SK-N-SH (cell line): ENCODE measurements at regions not wholly inside any gene's neighbourhood (a gene's known extent, or its start where the extent isn't known, plus 50 kb on each side); places are given as distances from the start of the nearest gene placed in this dataset.

Source experiments
- CTCF ChIA-PET: fragments of 300-600, 350-600 bp; formaldehyde crosslinking; extraction: SDS; loops from one replicate; lab custom pipeline; 2021; lab: Yijun Ruan, JAX
- POLR2A ChIA-PET: fragments of 350-600 bp; sonication (Branson Sonifier 250); formaldehyde crosslinking; extraction: SDS; loops from one replicate; lab custom pipeline; 2020; ENCODE audit warnings: antibody characterized with exemption, inconsistent platforms; lab: Yijun Ruan, JAX
- DNase-seq: peaks from one replicate; pipeline ENCODE4 v3.0.0; 2012
- H2AFZ ChIP-seq: fragments of 200-600 bp; sonication (generic); 2 replicates; pipeline ENCODE4 v1.8.1; 2016; ENCODE audit warnings: antibody characterized with exemption, mild to moderate bottlenecking, low read depth
- H3F3A ChIP-seq: fragments of 200-600 bp; sonication (generic); replicated peaks from 2 replicates; pipeline ENCODE3; 2016; ENCODE audit warnings: antibody characterized with exemption, mild to moderate bottlenecking; ENCODE audit not compliant: insufficient read depth
- H3K27ac ChIP-seq, 2 experiments: fragments of 200-500 bp in 1 of 2; fragments of 200-600 bp in 1 of 2; sonication (Bioruptor generic) in 1 of 2; sonication (generic), shearing (Covaris generic) in 1 of 2; 2 replicates each; pipeline versions ENCODE4 v1.5.1 to v1.6.1; 2014 to 2016; ENCODE audit warnings: low read depth in 2 of 2, inconsistent platforms in 1 of 2, low read length in 1 of 2, mild to moderate bottlenecking in 1 of 2, mixed read lengths in 1 of 2
- H3K27me3 ChIP-seq: fragments of 200-600 bp; sonication (generic), shearing (Covaris generic); 2 replicates; pipeline ENCODE4 v1.6.1; 2016; ENCODE audit warnings: mixed run types; ENCODE audit not compliant: insufficient read depth
- H3K36me3 ChIP-seq, 2 experiments: fragments of 200-500 bp in 1 of 2; fragments of 200-600 bp in 1 of 2; sonication (Bioruptor generic) in 1 of 2; sonication (generic) in 1 of 2; replicated peaks in 1 of 2; 2 replicates each; pipeline versions ENCODE3 to v1.5.1; 2014 to 2016; ENCODE audit warnings: low read length in 1 of 2, mild to moderate bottlenecking in 1 of 2; ENCODE audit not compliant: insufficient read depth in 2 of 2, control insufficient read depth in 1 of 2
- H3K4me1 ChIP-seq, 2 experiments: fragments of 200-500 bp in 1 of 2; fragments of 200-600 bp in 1 of 2; sonication (Bioruptor generic) in 1 of 2; sonication (generic), shearing (Covaris generic) in 1 of 2; 2 replicates each; pipeline versions ENCODE4 v1.5.1 to v1.6.1; 2014 to 2016; ENCODE audit warnings: low read depth in 1 of 2, low read length in 1 of 2, mixed run types in 1 of 2; ENCODE audit not compliant: insufficient read depth in 2 of 2, control insufficient read depth in 1 of 2
- H3K4me2 ChIP-seq: fragments of 200-600 bp; sonication (generic), shearing (Covaris generic); 2 replicates; pipeline ENCODE4 v1.6.1; 2017; ENCODE audit warnings: mixed run types
- H3K4me3 ChIP-seq, 2 experiments: fragments of 200-500 bp in 1 of 2; fragments of 200-600 bp in 1 of 2; sonication (Bioruptor generic) in 1 of 2; sonication (generic), shearing (Covaris generic) in 1 of 2; 2 replicates each; pipeline versions ENCODE4 v1.5.1 to v1.8.1; 2014 to 2016; ENCODE audit warnings: low read depth in 2 of 2, inconsistent platforms in 1 of 2, low read length in 1 of 2, mild to moderate bottlenecking in 1 of 2, mixed read lengths in 1 of 2, moderate library complexity in 1 of 2
- H3K79me2 ChIP-seq: fragments of 200-600 bp; sonication (generic); 2 replicates; pipeline ENCODE4 v1.8.1; 2017; ENCODE audit warnings: mild to moderate bottlenecking; ENCODE audit not compliant: insufficient read depth
- H3K9ac ChIP-seq: fragments of 200-600 bp; sonication (generic); 2 replicates; pipeline ENCODE4 v1.6.1; 2017; ENCODE audit warnings: mixed run types
- H3K9me2 ChIP-seq: fragments of 200-600 bp; sonication (generic); 2 replicates; pipeline ENCODE4 v1.6.1; 2017; ENCODE audit warnings: mixed run types
- H3K9me3 ChIP-seq: fragments of 200-600 bp; sonication (generic); 2 replicates; pipeline ENCODE4 v1.6.1; 2017; ENCODE audit warnings: mixed run types, mild to moderate bottlenecking, moderate library complexity
- H4K20me1 ChIP-seq: fragments of 200-600 bp; sonication (generic); 2 replicates; pipeline ENCODE4 v1.6.1; 2017; ENCODE audit warnings: mild to moderate bottlenecking, mixed run types; ENCODE audit not compliant: insufficient read depth
- CHD2 ChIP-seq: fragments of 150-350 bp; IDR thresholded peaks from 2 replicates; pipeline ENCODE4 v1.6.1; 2018; ENCODE audit warnings: low read length; ENCODE audit not compliant: partially characterized antibody
- EP300 ChIP-seq, 2 experiments: IDR thresholded peaks; 2 replicates each; pipeline versions ENCODE4 v1.4.0 to v1.6.1; 2012; ENCODE audit warnings: borderline replicate concordance in 1 of 2, low read depth in 1 of 2, low read length in 1 of 2
- EZH2phosphoT487 ChIP-seq: fragments of 200-600 bp; sonication (generic); IDR thresholded peaks from 2 replicates; pipeline ENCODE4 v1.6.1; 2017; ENCODE audit warnings: low read depth, mixed run types, mild to moderate bottlenecking, antibody characterized with exemption, moderate library complexity, borderline replicate concordance
- FOXJ3 ChIP-seq: sonication (generic); formaldehyde crosslinking; IDR thresholded peaks from 2 replicates; pipeline ENCODE4 v1.5.1; 2020; ENCODE audit warnings: mild to moderate bottlenecking, missing genetic modification reagents
- IRF3 ChIP-seq: fragments of 150-350 bp; IDR thresholded peaks from 2 replicates; pipeline ENCODE4 v1.6.1; 2016; ENCODE audit warnings: mild to moderate bottlenecking, low read depth, low read length
- JUND ChIP-seq: IDR thresholded peaks from 2 replicates; pipeline ENCODE4 v1.4.0; 2012
- MEF2A ChIP-seq: IDR thresholded peaks from 2 replicates; pipeline ENCODE4 v1.4.0; 2012; ENCODE audit warnings: low read depth, borderline replicate concordance
- NFIC ChIP-seq: IDR thresholded peaks from 2 replicates; pipeline ENCODE4 v1.4.0; 2012; ENCODE audit warnings: borderline replicate concordance
- NRF1 ChIP-seq: IDR thresholded peaks from 2 replicates; pipeline ENCODE4 v1.6.1; 2012; ENCODE audit warnings: low read depth, mild to moderate bottlenecking, low read length
- POLR2AphosphoS5 ChIP-seq: IDR thresholded peaks from 2 replicates; pipeline ENCODE4 v1.6.1; 2012; ENCODE audit warnings: low read depth, low read length
- RAD21 ChIP-seq: IDR thresholded peaks from 2 replicates; pipeline ENCODE4 v1.6.1; 2012; ENCODE audit warnings: mild to moderate bottlenecking, low read length
- SMC3 ChIP-seq: IDR thresholded peaks from 2 replicates; pipeline ENCODE4 v1.6.1; 2012; ENCODE audit warnings: low read depth, low read length, improper control_type of control experiment
- TAF1 ChIP-seq: IDR thresholded peaks from 2 replicates; pipeline ENCODE4 v1.6.1; 2012; ENCODE audit warnings: low read depth, mild to moderate bottlenecking, low read length, moderate library complexity, borderline replicate concordance
- TEAD4 ChIP-seq: IDR thresholded peaks from 2 replicates; pipeline ENCODE4 v1.4.0; 2012; ENCODE audit warnings: mild to moderate bottlenecking, borderline replicate concordance; ENCODE audit not compliant: insufficient read depth
- YY1 ChIP-seq: IDR thresholded peaks from 2 replicates; pipeline ENCODE4 v1.4.0; 2012; ENCODE audit warnings: low read depth, mild to moderate bottlenecking
- WGBS: methylation state at CpG from one replicate; pipeline ENCODE4 v1.1.6; 2017; ENCODE audit warnings: low lambda C conversion rate; 5-methylcytosine and 5-hydroxymethylcytosine counted together
- TF ChIP-seq, protein P1 (sequence below): fragments of 200-600 bp; sonication (generic); IDR thresholded peaks from 2 replicates; pipeline ENCODE4 v1.6.1; 2017; ENCODE audit warnings: antibody characterized with exemption, mild to moderate bottlenecking, moderate library complexity
- TF ChIP-seq, protein P2 (sequence below): IDR thresholded peaks from 2 replicates; pipeline ENCODE4 v1.6.1; 2012; ENCODE audit warnings: mild to moderate bottlenecking, low read depth, low read length, moderate library complexity

GRCh38 chr7:13179011-13179582 is 491.7 kb downstream of the ARL4A start:
- H3K79me2 ChIP-seq, result no peaks in the 10 kb centered on the region
- no peak overlapping the region for H2AFZ ChIP-seq
- H3K4me2 ChIP-seq, result no peak overlapping the region
- H3K36me3 ChIP-seq, result no peaks in the 10 kb centered on the region
- DNase-seq, result peak; percentile 4
- H3K9me3 ChIP-seq, result no peaks in the 10 kb centered on the region
- H3K27ac ChIP-seq, result no peak overlapping the region
- H3K4me1 ChIP-seq, result no peaks in the 10 kb centered on the region
- ChIA-PET CTCF (interaction anchor here (1.0 to 1.5 kb wide), 2 partner anchors 492 to 540 kb away, joined by 3 to 6 read pairs; partner anchors contain the start of gene ARL4A), POLR2A (no interaction called here)
- H3K27me3 ChIP-seq, result peaks cover 5% of the 10 kb centered on the region; the same call in 1 of the 2 replicates
- H3K9ac ChIP-seq, result no peak overlapping the region
- no peak overlapping the region for H3K4me3 ChIP-seq
- WGBS, result 7% methylated on average over 5 of the region's 5 CpGs
- H4K20me1 ChIP-seq, result no peaks in the 10 kb centered on the region
- TF ChIP-seq NRF1, result no peak
- TF ChIP-seq NFIC, result no peak
- TF ChIP-seq, protein P1, sequence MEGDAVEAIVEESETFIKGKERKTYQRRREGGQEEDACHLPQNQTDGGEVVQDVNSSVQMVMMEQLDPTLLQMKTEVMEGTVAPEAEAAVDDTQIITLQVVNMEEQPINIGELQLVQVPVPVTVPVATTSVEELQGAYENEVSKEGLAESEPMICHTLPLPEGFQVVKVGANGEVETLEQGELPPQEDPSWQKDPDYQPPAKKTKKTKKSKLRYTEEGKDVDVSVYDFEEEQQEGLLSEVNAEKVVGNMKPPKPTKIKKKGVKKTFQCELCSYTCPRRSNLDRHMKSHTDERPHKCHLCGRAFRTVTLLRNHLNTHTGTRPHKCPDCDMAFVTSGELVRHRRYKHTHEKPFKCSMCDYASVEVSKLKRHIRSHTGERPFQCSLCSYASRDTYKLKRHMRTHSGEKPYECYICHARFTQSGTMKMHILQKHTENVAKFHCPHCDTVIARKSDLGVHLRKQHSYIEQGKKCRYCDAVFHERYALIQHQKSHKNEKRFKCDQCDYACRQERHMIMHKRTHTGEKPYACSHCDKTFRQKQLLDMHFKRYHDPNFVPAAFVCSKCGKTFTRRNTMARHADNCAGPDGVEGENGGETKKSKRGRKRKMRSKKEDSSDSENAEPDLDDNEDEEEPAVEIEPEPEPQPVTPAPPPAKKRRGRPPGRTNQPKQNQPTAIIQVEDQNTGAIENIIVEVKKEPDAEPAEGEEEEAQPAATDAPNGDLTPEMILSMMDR, result 0 out of 2 replicates have a peak, but pooled peaks have one; percentile 21
- TF ChIP-seq JUND, result no peak
- 0 out of 2 replicates have a peak, but pooled peaks have one; percentile 28 for TF ChIP-seq SMC3
- no peak for TF ChIP-seq POLR2AphosphoS5
- no peak for TF ChIP-seq CHD2
- no peak for TF ChIP-seq TEAD4
- TF ChIP-seq EZH2phosphoT487, result no peak
- TF ChIP-seq, protein P2, sequence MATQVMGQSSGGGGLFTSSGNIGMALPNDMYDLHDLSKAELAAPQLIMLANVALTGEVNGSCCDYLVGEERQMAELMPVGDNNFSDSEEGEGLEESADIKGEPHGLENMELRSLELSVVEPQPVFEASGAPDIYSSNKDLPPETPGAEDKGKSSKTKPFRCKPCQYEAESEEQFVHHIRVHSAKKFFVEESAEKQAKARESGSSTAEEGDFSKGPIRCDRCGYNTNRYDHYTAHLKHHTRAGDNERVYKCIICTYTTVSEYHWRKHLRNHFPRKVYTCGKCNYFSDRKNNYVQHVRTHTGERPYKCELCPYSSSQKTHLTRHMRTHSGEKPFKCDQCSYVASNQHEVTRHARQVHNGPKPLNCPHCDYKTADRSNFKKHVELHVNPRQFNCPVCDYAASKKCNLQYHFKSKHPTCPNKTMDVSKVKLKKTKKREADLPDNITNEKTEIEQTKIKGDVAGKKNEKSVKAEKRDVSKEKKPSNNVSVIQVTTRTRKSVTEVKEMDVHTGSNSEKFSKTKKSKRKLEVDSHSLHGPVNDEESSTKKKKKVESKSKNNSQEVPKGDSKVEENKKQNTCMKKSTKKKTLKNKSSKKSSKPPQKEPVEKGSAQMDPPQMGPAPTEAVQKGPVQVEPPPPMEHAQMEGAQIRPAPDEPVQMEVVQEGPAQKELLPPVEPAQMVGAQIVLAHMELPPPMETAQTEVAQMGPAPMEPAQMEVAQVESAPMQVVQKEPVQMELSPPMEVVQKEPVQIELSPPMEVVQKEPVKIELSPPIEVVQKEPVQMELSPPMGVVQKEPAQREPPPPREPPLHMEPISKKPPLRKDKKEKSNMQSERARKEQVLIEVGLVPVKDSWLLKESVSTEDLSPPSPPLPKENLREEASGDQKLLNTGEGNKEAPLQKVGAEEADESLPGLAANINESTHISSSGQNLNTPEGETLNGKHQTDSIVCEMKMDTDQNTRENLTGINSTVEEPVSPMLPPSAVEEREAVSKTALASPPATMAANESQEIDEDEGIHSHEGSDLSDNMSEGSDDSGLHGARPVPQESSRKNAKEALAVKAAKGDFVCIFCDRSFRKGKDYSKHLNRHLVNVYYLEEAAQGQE, result no peak
- no peak for TF ChIP-seq TAF1
- no peak for TF ChIP-seq FOXJ3 (CRISPR knock-in tag)
- TF ChIP-seq EP300 (IDR thresholded peaks at IDR 0.05; ENCODE audit: borderline replicate concordance in 1 of 2, low read depth in 1 of 2, low read length in 1 of 2), result no peak
- TF ChIP-seq RAD21, result peak; percentile 36; the same call in 1 of the 2 replicates
- no peak for TF ChIP-seq YY1
- TF ChIP-seq IRF3, result no peak
- no peak for TF ChIP-seq MEF2A
- H3F3A ChIP-seq, result no peaks in the 10 kb centered on the region
- H3K9me2 ChIP-seq, result no peaks in the 10 kb centered on the region
